ENCODE measurements at regions not wholly inside any gene's neighbourhood (a gene's known extent, or its start where the extent isn't known, plus 50 kb on each side); places are given as distances from the start of the nearest gene placed in this dataset.

- Mint-ChIP-seq H3K9me3 (no peaks in the 10 kb centered on the region), H3K4me3 (no peak overlapping the region), H3K27ac (ENCODE audit: low read depth) (no peak overlapping the region), H3K36me3 (ENCODE audit: insufficient read depth) (no peaks in the 10 kb centered on the region), H3K4me1 (no peaks in the 10 kb centered on the region), H3K27me3 (peaks cover 31% of the 10 kb centered on the region)
- no peak for ATAC-seq (replicated peaks; ENCODE audit: extremely low read depth, poor library complexity, severe bottlenecking)
- DNase-seq (ENCODE audit: low spot score in 2 of 2), result no peak
Measured at GRCh38 chr10:78779339-78779955, 289.3 kb upstream of the ZMIZ1 start.

- peaks cover 42% of the 10 kb centered on the region for H3K27me3 Mint-ChIP-seq
- H3K9me3 Mint-ChIP-seq, result no peaks in the 10 kb centered on the region
- H3K36me3 Mint-ChIP-seq (ENCODE audit: insufficient read depth), result no peaks in the 10 kb centered on the region
- H3K4me1 Mint-ChIP-seq, result no peaks in the 10 kb centered on the region
- ATAC-seq (replicated peaks; ENCODE audit: extremely low read depth, poor library complexity, severe bottlenecking) (no peak), DNase-seq (ENCODE audit: low spot score in 2 of 2) (no peak)
- H3K4me3 Mint-ChIP-seq, result no peak overlapping the region
- H3K27ac Mint-ChIP-seq (ENCODE audit: low read depth), result no peak overlapping the region
Measured at GRCh38 chr10:78780551-78780961, 288.2 kb upstream of the ZMIZ1 start.

GRCh38 chr10:78781251-78781913 is 287.4 kb upstream of the ZMIZ1 start:
- DNase-seq (ENCODE audit: low spot score in 2 of 2) (no peak), ATAC-seq (replicated peaks; ENCODE audit: extremely low read depth, poor library complexity, severe bottlenecking) (no peak)
- Mint-ChIP-seq H3K27ac (ENCODE audit: low read depth) (no peak overlapping the region), H3K27me3 (peaks cover 46% of the 10 kb centered on the region), H3K4me3 (no peak overlapping the region), H3K9me3 (no peaks in the 10 kb centered on the region), H3K36me3 (ENCODE audit: insufficient read depth) (no peaks in the 10 kb centered on the region), H3K4me1 (no peaks in the 10 kb centered on the region)

- no peaks in the 10 kb centered on the region for H3K4me1 Mint-ChIP-seq
- H3K27me3 Mint-ChIP-seq, result peaks cover 46% of the 10 kb centered on the region
- no peak for DNase-seq (ENCODE audit: low spot score in 2 of 2)
- no peaks in the 10 kb centered on the region for H3K9me3 Mint-ChIP-seq
- H3K36me3 Mint-ChIP-seq (ENCODE audit: insufficient read depth), result no peaks in the 10 kb centered on the region
- H3K4me3 Mint-ChIP-seq, result no peak overlapping the region
- no peak for ATAC-seq (replicated peaks; ENCODE audit: extremely low read depth, poor library complexity, severe bottlenecking)
- H3K27ac Mint-ChIP-seq (ENCODE audit: low read depth), result no peak overlapping the region
Measured at GRCh38 chr10:78781991-78782390, 286.8 kb upstream of the ZMIZ1 start.

GRCh38 chr10:78782441-78782840 is 286.3 kb upstream of the ZMIZ1 start:
- Mint-ChIP-seq H3K27ac (ENCODE audit: low read depth) (no peak overlapping the region), H3K4me3 (no peak overlapping the region), H3K36me3 (ENCODE audit: insufficient read depth) (no peaks in the 10 kb centered on the region), H3K4me1 (no peaks in the 10 kb centered on the region), H3K27me3 (peaks cover 46% of the 10 kb centered on the region), H3K9me3 (no peaks in the 10 kb centered on the region)
- ATAC-seq (replicated peaks; ENCODE audit: extremely low read depth, poor library complexity, severe bottlenecking), result no peak
- no peak for DNase-seq (ENCODE audit: low spot score in 2 of 2)

- Mint-ChIP-seq H3K9me3 (no peaks in the 10 kb centered on the region), H3K4me3 (no peak overlapping the region), H3K36me3 (ENCODE audit: insufficient read depth) (no peaks in the 10 kb centered on the region), H3K4me1 (no peaks in the 10 kb centered on the region), H3K27me3 (peaks cover 42% of the 10 kb centered on the region), H3K27ac (ENCODE audit: low read depth) (no peak overlapping the region)
- DNase-seq (ENCODE audit: low spot score in 2 of 2), result no peak
- no peak for ATAC-seq (replicated peaks; ENCODE audit: extremely low read depth, poor library complexity, severe bottlenecking)
Measured at GRCh38 chr10:78783753-78784152, 285.0 kb upstream of the ZMIZ1 start.

- H3K36me3 Mint-ChIP-seq (ENCODE audit: insufficient read depth), result no peaks in the 10 kb centered on the region
- H3K27ac Mint-ChIP-seq (ENCODE audit: low read depth), result no peak overlapping the region
- peaks cover 48% of the 10 kb centered on the region for H3K27me3 Mint-ChIP-seq
- no peak overlapping the region for H3K4me3 Mint-ChIP-seq
- ATAC-seq (replicated peaks; ENCODE audit: extremely low read depth, poor library complexity, severe bottlenecking), result no peak
- no peaks in the 10 kb centered on the region for H3K9me3 Mint-ChIP-seq
- H3K4me1 Mint-ChIP-seq, result no peaks in the 10 kb centered on the region
- DNase-seq (ENCODE audit: low spot score in 2 of 2), result no peak
Measured at GRCh38 chr10:78784546-78784945, 284.2 kb upstream of the ZMIZ1 start.

GRCh38 chr10:78785066-78785465 is 283.7 kb upstream of the ZMIZ1 start:
- Mint-ChIP-seq H3K27me3 (peaks cover 53% of the 10 kb centered on the region), H3K36me3 (ENCODE audit: insufficient read depth) (no peaks in the 10 kb centered on the region), H3K9me3 (no peaks in the 10 kb centered on the region), H3K4me3 (no peak overlapping the region), H3K27ac (ENCODE audit: low read depth) (no peak overlapping the region), H3K4me1 (no peaks in the 10 kb centered on the region)
- no peak for DNase-seq (ENCODE audit: low spot score in 2 of 2)
- no peak for ATAC-seq (replicated peaks; ENCODE audit: extremely low read depth, poor library complexity, severe bottlenecking)

- DNase-seq (ENCODE audit: low spot score in 2 of 2), result no peak
- H3K4me3 Mint-ChIP-seq, result no peak overlapping the region
- H3K36me3 Mint-ChIP-seq (ENCODE audit: insufficient read depth), result no peaks in the 10 kb centered on the region
- H3K9me3 Mint-ChIP-seq, result no peaks in the 10 kb centered on the region
- no peak for ATAC-seq (replicated peaks; ENCODE audit: extremely low read depth, poor library complexity, severe bottlenecking)
- peaks cover 56% of the 10 kb centered on the region for H3K27me3 Mint-ChIP-seq
- no peaks in the 10 kb centered on the region for H3K4me1 Mint-ChIP-seq
- H3K27ac Mint-ChIP-seq (ENCODE audit: low read depth), result no peak overlapping the region
Measured at GRCh38 chr10:78785991-78786390, 282.8 kb upstream of the ZMIZ1 start.

GRCh38 chr10:78787125-78787524 is 281.6 kb upstream of the ZMIZ1 start:
- DNase-seq (ENCODE audit: low spot score in 2 of 2), result no peak
- peaks cover 68% of the 10 kb centered on the region for H3K27me3 Mint-ChIP-seq
- H3K36me3 Mint-ChIP-seq (ENCODE audit: insufficient read depth), result no peaks in the 10 kb centered on the region
- H3K9me3 Mint-ChIP-seq, result no peaks in the 10 kb centered on the region
- no peak for ATAC-seq (replicated peaks; ENCODE audit: extremely low read depth, poor library complexity, severe bottlenecking)
- no peaks in the 10 kb centered on the region for H3K4me1 Mint-ChIP-seq
- H3K27ac Mint-ChIP-seq (ENCODE audit: low read depth), result no peak overlapping the region
- no peak overlapping the region for H3K4me3 Mint-ChIP-seq

- H3K36me3 Mint-ChIP-seq (ENCODE audit: insufficient read depth), result no peaks in the 10 kb centered on the region
- H3K27ac Mint-ChIP-seq (ENCODE audit: low read depth), result no peak overlapping the region
- DNase-seq (ENCODE audit: low spot score in 2 of 2) (no peak), ATAC-seq (replicated peaks; ENCODE audit: extremely low read depth, poor library complexity, severe bottlenecking) (no peak)
- peaks cover 49% of the 10 kb centered on the region for H3K27me3 Mint-ChIP-seq
- no peaks in the 10 kb centered on the region for H3K9me3 Mint-ChIP-seq
- H3K4me3 Mint-ChIP-seq, result no peak overlapping the region
- no peaks in the 10 kb centered on the region for H3K4me1 Mint-ChIP-seq
Measured at GRCh38 chr10:78794736-78795455, 273.9 kb upstream of the ZMIZ1 start.

GRCh38 chr10:78798976-78799730 is 269.6 kb upstream of the ZMIZ1 start:
- Mint-ChIP-seq H3K27me3 (peaks cover 47% of the 10 kb centered on the region), H3K27ac (ENCODE audit: low read depth) (no peak overlapping the region), H3K4me1 (no peaks in the 10 kb centered on the region), H3K4me3 (no peak overlapping the region), H3K9me3 (no peaks in the 10 kb centered on the region), H3K36me3 (ENCODE audit: insufficient read depth) (no peaks in the 10 kb centered on the region)
- DNase-seq (ENCODE audit: low spot score in 2 of 2) (no peak), ATAC-seq (replicated peaks; ENCODE audit: extremely low read depth, poor library complexity, severe bottlenecking) (no peak)

Measured in central memory CD8-positive, alpha-beta T cell (primary cell).